ENCODE measurements at regions not wholly inside any gene's neighbourhood (a gene's known extent, or its start where the extent isn't known, plus 50 kb on each side); places are given as distances from the start of the nearest gene placed in this dataset.

DNA sequence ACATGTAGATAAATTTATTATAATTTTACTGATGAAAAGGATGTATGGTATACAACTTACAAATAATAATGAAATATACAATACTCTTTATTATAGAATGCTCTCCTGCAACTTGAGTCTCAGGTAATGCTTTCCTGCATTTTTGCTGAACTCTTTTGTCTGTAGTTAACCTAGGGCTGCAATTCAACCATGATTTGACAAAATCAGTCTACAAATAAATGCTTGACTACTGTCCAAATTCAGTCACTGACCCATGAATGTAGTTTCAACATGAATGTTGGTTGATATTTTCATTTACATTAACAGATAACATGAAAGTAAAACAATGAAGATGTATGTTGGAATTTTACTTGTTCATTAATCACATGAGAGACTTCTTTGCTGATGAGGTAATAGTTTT, 320.9 kb downstream of the ZSWIM6 start:
- DNase-seq (ENCODE audit: low read depth) = no peak

DNA sequence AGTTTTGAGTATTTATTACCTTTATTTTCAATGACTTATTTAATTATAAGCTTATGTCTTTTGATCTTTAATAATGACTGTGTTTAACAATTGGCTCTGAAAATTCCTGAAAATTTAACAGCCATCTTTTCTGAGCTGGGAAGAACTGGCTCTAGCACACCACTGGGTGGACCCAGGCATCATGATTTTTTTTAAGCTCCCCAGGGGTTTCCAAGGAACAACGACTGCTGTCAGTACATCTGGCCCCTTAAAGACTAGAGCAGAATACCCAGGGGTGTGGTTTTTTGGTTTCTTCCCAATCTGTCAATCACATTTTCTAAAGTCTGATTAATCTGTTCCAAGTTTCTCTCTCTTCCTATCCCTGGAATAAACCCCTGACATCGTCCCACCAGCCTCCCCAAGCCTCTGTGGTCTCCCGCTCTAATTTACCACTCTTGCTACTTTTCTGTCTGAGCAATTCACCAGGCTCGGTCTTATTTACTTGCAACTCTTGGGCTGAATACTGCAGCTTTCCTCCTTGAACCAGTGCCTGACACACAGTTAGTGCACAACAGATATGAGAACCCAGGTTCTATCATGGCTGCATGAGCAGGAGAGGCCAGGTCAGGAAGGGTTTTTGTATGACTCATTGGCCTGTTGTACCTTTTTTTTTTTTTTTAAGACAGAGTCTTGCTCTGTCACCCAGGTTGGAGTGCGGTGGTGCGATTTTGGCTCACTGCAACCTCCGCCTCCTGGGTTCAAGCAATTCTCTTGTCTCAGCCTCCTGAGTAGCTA, 321.9 kb downstream of the ZSWIM6 start:
- DNase-seq (ENCODE audit: low read depth) = no peak

DNA sequence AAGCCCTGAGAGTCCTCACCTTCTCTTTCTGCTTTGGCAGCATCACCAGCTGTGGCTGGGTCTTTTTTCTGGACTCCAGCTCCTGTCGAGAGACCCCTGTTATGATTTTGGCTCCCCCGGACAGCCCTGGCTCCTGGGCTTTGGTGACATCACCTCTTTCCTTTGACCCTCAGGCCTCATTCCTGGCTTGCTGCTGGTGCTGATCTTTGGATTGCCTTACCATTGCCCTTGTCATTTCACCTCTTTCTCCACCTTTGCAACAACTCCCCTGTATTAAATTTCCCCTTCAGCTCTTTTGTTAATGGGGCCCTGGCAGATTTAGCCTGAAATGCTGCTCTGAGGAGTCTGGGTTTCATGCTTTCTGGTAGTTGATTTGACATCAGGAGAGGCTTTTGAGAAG, 322.8 kb downstream of the ZSWIM6 start:
- DNase-seq (ENCODE audit: low read depth) = no peak

- no peak for DNase-seq (ENCODE audit: low read depth)
Measured at GRCh38 chr5:61657010-61657409, 325.0 kb downstream of the ZSWIM6 start.

- no peak for DNase-seq (ENCODE audit: low read depth)
Measured at GRCh38 chr5:61657686-61658085, 325.6 kb downstream of the ZSWIM6 start.

- DNase-seq (ENCODE audit: low read depth) = peak; percentile 89
Measured at GRCh38 chr5:61658592-61659008, 326.5 kb downstream of the ZSWIM6 start.

- DNase-seq (ENCODE audit: low read depth) = no peak
Measured at GRCh38 chr5:61659221-61659696, 327.2 kb downstream of the ZSWIM6 start.

GRCh38 chr5:61662670-61663069, 330.6 kb downstream of the ZSWIM6 start:
- no peak for DNase-seq (ENCODE audit: low read depth)

- no peak for DNase-seq (ENCODE audit: low read depth)
Measured at GRCh38 chr5:61666064-61666621, 334.1 kb downstream of the ZSWIM6 start.

GRCh38 chr5:61667525-61668218, 335.6 kb downstream of the ZSWIM6 start:
- no peak for DNase-seq (ENCODE audit: low read depth)

GRCh38 chr5:61669531-61669930, 337.5 kb downstream of the ZSWIM6 start:
- no peak for DNase-seq (ENCODE audit: low read depth)

GRCh38 chr5:61670941-61671340, 338.9 kb downstream of the ZSWIM6 start:
- DNase-seq (ENCODE audit: low read depth) = no peak

GRCh38 chr5:61673007-61673735, 341.1 kb downstream of the ZSWIM6 start:
- no peak for DNase-seq (ENCODE audit: low read depth)

DNA sequence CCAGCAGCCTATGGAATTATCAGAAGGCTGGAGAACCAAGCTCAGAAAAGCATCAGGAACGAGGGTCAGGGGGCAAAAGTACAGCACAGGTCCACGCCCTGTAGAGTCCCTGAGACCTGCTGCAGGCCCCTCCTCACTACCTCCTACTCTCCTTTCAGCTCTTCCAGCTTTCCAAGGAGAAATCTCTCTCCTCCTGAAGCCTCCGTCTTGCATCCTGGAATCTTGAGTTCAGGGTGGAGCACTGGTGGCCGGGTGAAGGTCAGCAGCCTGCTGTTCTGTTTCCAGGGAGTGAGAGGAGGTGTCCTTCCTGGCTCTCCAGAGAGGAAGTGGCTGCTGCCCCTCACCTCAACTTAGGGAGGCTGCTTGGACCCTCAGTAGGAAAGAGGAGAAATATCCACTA, 342.3 kb downstream of the ZSWIM6 start:
- no peak for DNase-seq (ENCODE audit: low read depth)

DNA sequence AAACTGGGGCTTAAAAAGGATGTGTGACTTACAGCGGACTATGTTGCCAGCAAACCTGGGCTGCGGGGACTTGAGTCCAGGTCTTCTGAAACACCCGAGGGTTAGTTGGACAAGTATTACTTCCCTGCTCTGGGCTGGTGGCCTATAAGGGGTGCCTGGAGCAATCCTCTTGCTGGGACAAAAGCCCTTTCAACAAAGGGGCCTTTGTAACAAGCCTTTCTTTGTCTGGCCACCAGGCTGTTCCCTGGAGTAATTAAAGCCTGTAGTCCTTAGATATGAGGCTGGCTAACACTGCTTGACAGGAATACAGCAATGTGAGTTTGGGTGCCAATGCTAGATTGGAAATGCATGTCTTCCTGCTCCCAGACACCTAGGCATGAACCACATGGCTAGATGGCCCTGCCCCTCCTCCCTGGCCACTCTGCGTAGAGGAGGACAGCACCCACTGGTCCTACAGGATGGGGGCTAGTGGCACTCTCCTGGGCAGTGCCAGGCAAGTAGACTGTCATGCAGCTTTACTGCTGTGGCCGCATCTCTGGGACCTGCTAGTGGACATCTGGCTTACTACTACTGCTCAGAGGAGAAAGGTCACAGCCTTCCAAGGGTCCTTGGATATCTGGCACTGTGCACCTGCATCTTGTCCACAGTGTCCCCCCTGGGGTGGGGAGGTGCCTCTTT, 343.1 kb downstream of the ZSWIM6 start:
- DNase-seq (ENCODE audit: low read depth) = no peak

GRCh38 chr5:61677220-61677619, 345.2 kb downstream of the ZSWIM6 start:
- no peak for DNase-seq (ENCODE audit: low read depth)

DNA sequence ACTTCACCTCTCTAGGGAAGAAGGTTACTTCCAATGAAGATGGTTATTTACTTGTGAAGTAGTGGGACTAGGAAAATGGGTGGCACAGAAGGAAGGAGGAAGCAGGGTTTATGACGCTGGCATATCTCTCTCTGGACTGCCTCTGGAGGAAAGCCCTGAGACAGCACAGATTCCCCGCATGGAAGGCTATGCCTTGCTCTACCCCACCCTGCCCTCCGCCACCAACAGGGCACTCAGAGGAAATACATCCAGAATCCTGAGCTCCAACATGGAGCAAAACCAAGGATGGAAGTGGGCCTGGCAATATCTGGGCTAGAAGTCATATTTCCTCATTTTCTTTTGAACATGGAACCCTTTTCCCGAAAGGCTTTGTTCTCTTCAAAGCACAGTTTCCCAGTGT, 346.9 kb downstream of the ZSWIM6 start:
- no peak for DNase-seq (ENCODE audit: low read depth)

GRCh38 chr5:61679562-61679961, 347.5 kb downstream of the ZSWIM6 start:
- no peak for DNase-seq (ENCODE audit: low read depth)

- no peak for DNase-seq (ENCODE audit: low read depth)
Measured at GRCh38 chr5:61680247-61680646, 348.2 kb downstream of the ZSWIM6 start.

GRCh38 chr5:61683148-61683547, 351.1 kb downstream of the ZSWIM6 start:
- no peak for DNase-seq (ENCODE audit: low read depth)

DNA sequence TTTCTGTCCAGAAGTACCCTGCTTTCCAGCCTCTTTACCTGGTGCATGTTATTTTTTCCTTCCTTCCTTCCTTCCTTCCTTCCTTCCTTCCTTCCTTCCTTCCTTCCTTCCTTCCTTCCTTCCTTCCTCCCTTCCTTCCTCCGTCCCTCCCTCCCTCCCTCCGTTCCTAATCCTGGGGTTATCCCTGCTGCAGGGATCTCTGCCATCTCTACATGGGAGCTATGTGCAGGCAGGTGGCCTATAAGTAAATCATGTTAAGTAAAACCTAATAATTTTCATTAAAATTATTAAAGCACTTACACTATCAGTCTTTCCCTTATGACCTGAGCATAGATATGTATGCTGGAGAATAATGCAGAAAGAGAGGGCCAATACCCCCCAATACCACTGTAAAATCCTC, 351.9 kb downstream of the ZSWIM6 start:
- DNase-seq (ENCODE audit: low read depth) = no peak
